ENCODE measurements at regions not wholly inside any gene's neighbourhood (a gene's known extent, or its start where the extent isn't known, plus 50 kb on each side); places are given as distances from the start of the nearest gene placed in this dataset.

GRCh38 chr10:107415446-107415845 is 250.9 kb upstream of the SORCS1 start:
- Mint-ChIP-seq H3K9me3 (no peaks in the 10 kb centered on the region), H3K4me3 (no peak overlapping the region)
- intact Hi-C loops (cut with micrococcal nuclease) = no loop called here

GRCh38 chr10:107413971-107414370 is 249.5 kb upstream of the SORCS1 start:
- intact Hi-C loops (cut with micrococcal nuclease) = no loop called here
- H3K4me3 Mint-ChIP-seq = no peak overlapping the region
- DNase-seq = no peak
- H3K4me1 Mint-ChIP-seq = no peaks in the 10 kb centered on the region
- no peak overlapping the region for H3K27ac Mint-ChIP-seq
- no peaks in the 10 kb centered on the region for H3K36me3 Mint-ChIP-seq (ENCODE audit: low read depth)
- H3K27me3 Mint-ChIP-seq = no peaks in the 10 kb centered on the region
- H3K9me3 Mint-ChIP-seq = no peaks in the 10 kb centered on the region

More at GRCh38 chr10:107415446-107415845, 250.9 kb upstream of the SORCS1 start:
- no peak overlapping the region for H3K27ac Mint-ChIP-seq
- DNase-seq = no peak
- H3K36me3 Mint-ChIP-seq (ENCODE audit: low read depth) = no peaks in the 10 kb centered on the region
- H3K4me1 Mint-ChIP-seq = no peaks in the 10 kb centered on the region
- H3K27me3 Mint-ChIP-seq = no peaks in the 10 kb centered on the region

- Mint-ChIP-seq H3K27ac (no peak overlapping the region), H3K9me3 (no peaks in the 10 kb centered on the region), H3K4me1 (no peaks in the 10 kb centered on the region), H3K27me3 (no peaks in the 10 kb centered on the region), H3K36me3 (ENCODE audit: low read depth) (no peaks in the 10 kb centered on the region), H3K4me3 (no peak overlapping the region)
- DNase-seq = no peak
- intact Hi-C loops (cut with micrococcal nuclease) = no loop called here
These were observed 245.0 kb upstream of the SORCS1 start for GRCh38 chr10:107409522-107409921.

GRCh38 chr10:107398115-107398514 is 233.6 kb upstream of the SORCS1 start:
- H3K9me3 Mint-ChIP-seq = peaks cover 4% of the 10 kb centered on the region
- H3K4me3 Mint-ChIP-seq = no peak overlapping the region
- DNase-seq = no peak
- intact Hi-C loops (cut with micrococcal nuclease) = no loop called here
- no peaks in the 10 kb centered on the region for H3K36me3 Mint-ChIP-seq (ENCODE audit: low read depth)
- no peak overlapping the region for H3K27ac Mint-ChIP-seq
- H3K27me3 Mint-ChIP-seq = no peaks in the 10 kb centered on the region
- H3K4me1 Mint-ChIP-seq = no peaks in the 10 kb centered on the region

DNA sequence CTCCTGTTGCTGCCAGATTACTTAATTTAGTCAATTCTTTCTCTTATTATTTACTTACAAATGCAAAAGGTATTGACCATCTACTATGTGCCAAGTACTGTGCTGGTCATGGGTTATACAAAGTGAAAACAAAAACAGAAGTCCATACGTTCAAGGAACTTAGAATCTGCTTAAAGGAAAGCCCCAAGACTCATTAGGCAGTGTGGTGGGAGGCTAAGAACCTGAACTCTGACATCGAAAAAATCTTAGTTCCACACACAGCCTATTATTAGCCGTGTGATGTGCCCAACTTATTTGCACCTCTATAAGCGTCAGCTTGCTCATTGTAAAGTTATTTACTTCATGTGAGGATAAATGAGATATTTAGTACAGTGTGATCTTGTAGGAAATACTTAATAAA is 227.4 kb upstream of the SORCS1 start:
- no peaks in the 10 kb centered on the region for H3K4me1 Mint-ChIP-seq

DNA sequence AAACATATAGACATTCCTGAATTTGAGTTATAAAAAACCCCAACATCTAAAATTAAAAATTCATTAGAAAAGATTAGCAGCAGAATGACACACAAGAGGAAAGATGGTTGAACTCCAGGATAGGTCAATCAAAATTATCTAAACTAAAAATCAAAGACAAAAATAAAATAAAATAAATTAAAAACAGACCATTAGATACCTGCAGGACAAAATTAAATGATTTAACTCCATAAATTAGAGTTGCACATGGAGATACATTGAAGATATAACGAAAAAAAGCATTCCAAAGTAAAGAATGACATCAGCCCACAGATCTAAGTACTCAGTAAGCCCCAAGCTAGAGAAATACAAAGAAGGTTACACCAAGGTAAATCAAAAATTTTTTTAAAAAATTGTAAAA is 226.1 kb upstream of the SORCS1 start:
- peaks cover 2% of the 10 kb centered on the region for H3K9me3 Mint-ChIP-seq
- H3K27ac Mint-ChIP-seq = no peak overlapping the region
- no peaks in the 10 kb centered on the region for H3K27me3 Mint-ChIP-seq
- no peak for DNase-seq
- no peaks in the 10 kb centered on the region for H3K4me1 Mint-ChIP-seq
- intact Hi-C loops (cut with micrococcal nuclease) = no loop called here
- no peak overlapping the region for H3K4me3 Mint-ChIP-seq
- H3K36me3 Mint-ChIP-seq (ENCODE audit: low read depth) = no peaks in the 10 kb centered on the region

More for the DNA sequence above, 227.4 kb upstream of the SORCS1 start:
- Mint-ChIP-seq H3K9me3 (peaks cover 3% of the 10 kb centered on the region), H3K27me3 (no peaks in the 10 kb centered on the region), H3K4me3 (no peak overlapping the region), H3K27ac (no peak overlapping the region), H3K36me3 (ENCODE audit: low read depth) (no peaks in the 10 kb centered on the region)
- intact Hi-C loops (cut with micrococcal nuclease) = no loop called here
- no peak for DNase-seq

DNA sequence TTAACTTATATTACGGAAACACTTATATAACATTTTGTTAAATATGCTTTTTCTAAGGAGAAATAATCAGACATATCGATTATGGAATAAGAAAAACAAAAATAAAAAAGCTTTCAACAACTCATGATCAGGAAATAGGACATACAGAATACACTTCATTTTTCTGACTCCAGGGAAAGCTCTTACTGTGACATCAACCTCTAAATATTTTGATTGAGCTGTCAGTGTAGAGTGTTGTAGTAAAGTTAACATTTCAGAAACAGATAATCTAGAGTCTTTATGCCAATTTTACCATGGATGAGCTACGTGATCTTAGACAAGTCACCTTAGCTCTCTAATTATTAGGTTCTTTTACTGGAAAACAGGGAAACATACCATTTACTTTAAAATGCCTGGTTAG is 218.9 kb upstream of the SORCS1 start:
- no peak for DNase-seq
- Mint-ChIP-seq H3K27me3 (no peaks in the 10 kb centered on the region), H3K9me3 (peaks cover 7% of the 10 kb centered on the region), H3K4me3 (no peak overlapping the region), H3K36me3 (ENCODE audit: low read depth) (no peaks in the 10 kb centered on the region), H3K4me1 (no peaks in the 10 kb centered on the region), H3K27ac (no peak overlapping the region)
- intact Hi-C loops (cut with micrococcal nuclease) = no loop called here

- no peak overlapping the region for H3K27ac Mint-ChIP-seq
- intact Hi-C loops (cut with micrococcal nuclease) = no loop called here
These were observed 215.1 kb upstream of the SORCS1 start for GRCh38 chr10:107379601-107380000.

GRCh38 chr10:107371801-107372200 is 207.3 kb upstream of the SORCS1 start:
- DNase-seq = no peak
- Mint-ChIP-seq H3K27me3 (no peaks in the 10 kb centered on the region), H3K4me1 (no peaks in the 10 kb centered on the region), H3K27ac (no peak overlapping the region), H3K4me3 (no peak overlapping the region), H3K9me3 (peaks cover 4% of the 10 kb centered on the region), H3K36me3 (ENCODE audit: low read depth) (no peaks in the 10 kb centered on the region)
- intact Hi-C loops (cut with micrococcal nuclease) = no loop called here

More at GRCh38 chr10:107379601-107380000, 215.1 kb upstream of the SORCS1 start:
- Mint-ChIP-seq H3K27me3 (no peaks in the 10 kb centered on the region), H3K9me3 (peaks cover 11% of the 10 kb centered on the region), H3K4me1 (no peaks in the 10 kb centered on the region), H3K36me3 (ENCODE audit: low read depth) (no peaks in the 10 kb centered on the region), H3K4me3 (no peak overlapping the region)
- no peak for DNase-seq

GRCh38 chr10:107364872-107365271 is 200.4 kb upstream of the SORCS1 start:
- no peaks in the 10 kb centered on the region for H3K36me3 Mint-ChIP-seq (ENCODE audit: low read depth)
- no peak overlapping the region for H3K27ac Mint-ChIP-seq
- H3K4me1 Mint-ChIP-seq = no peaks in the 10 kb centered on the region
- no peak overlapping the region for H3K4me3 Mint-ChIP-seq
- H3K27me3 Mint-ChIP-seq = no peaks in the 10 kb centered on the region
- no peaks in the 10 kb centered on the region for H3K9me3 Mint-ChIP-seq
- DNase-seq = no peak
- intact Hi-C loops (cut with micrococcal nuclease) = no loop called here

GRCh38 chr10:107362306-107362705 is 197.8 kb upstream of the SORCS1 start:
- no peak overlapping the region for H3K4me3 Mint-ChIP-seq
- H3K27ac Mint-ChIP-seq = no peak overlapping the region
- DNase-seq = no peak
- H3K9me3 Mint-ChIP-seq = no peaks in the 10 kb centered on the region
- no peaks in the 10 kb centered on the region for H3K27me3 Mint-ChIP-seq
- intact Hi-C loops (cut with micrococcal nuclease) = no loop called here
- no peaks in the 10 kb centered on the region for H3K4me1 Mint-ChIP-seq
- no peaks in the 10 kb centered on the region for H3K36me3 Mint-ChIP-seq (ENCODE audit: low read depth)

DNA sequence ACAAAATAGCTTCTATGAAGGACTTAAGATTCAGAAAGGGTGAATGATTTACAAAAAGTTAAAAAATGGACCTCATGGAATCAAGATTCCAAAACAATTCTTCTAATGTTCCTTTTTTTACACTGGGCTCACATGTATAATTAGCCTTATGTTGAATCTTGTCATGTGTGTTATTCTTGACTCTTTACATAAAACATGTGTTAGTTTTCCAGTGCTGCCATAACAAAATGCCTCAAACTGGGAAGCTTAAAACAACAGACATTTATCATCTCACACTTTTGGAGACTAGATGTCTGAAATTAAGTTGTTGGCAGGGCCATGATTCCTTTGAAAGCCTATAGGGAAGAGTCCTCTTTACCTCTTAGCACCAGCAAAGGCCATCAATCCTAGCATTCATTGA is 192.5 kb upstream of the SORCS1 start:
- H3K36me3 Mint-ChIP-seq (ENCODE audit: low read depth) = no peaks in the 10 kb centered on the region
- H3K27ac Mint-ChIP-seq = no peak overlapping the region
- H3K27me3 Mint-ChIP-seq = no peaks in the 10 kb centered on the region
- H3K4me3 Mint-ChIP-seq = no peak overlapping the region
- no peaks in the 10 kb centered on the region for H3K9me3 Mint-ChIP-seq
- DNase-seq = no peak
- intact Hi-C loops (cut with micrococcal nuclease) = no loop called here
- H3K4me1 Mint-ChIP-seq = no peaks in the 10 kb centered on the region

DNA sequence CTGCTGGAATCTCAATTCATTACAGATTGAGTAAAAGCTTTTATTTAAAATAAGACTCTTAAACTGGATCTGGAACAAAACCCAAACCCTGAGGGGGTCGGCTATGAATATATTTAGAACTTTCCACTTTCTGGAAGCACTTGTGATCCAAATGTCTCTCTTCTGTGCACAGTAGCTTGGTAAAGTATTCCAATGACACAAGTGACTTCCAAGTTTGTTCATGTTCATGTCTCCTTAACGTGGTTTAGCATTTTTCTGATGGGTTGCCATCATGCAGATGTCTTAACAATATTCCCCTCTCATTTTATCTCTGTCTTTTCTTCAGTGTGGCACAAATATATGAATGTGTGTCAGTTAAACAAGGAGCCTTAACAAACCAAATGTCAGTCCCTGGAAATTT is 191.9 kb upstream of the SORCS1 start:
- DNase-seq = no peak
- Mint-ChIP-seq H3K4me1 (no peaks in the 10 kb centered on the region), H3K9me3 (no peaks in the 10 kb centered on the region), H3K27me3 (no peaks in the 10 kb centered on the region), H3K27ac (no peak overlapping the region), H3K4me3 (no peak overlapping the region), H3K36me3 (ENCODE audit: low read depth) (no peaks in the 10 kb centered on the region)
- intact Hi-C loops (cut with micrococcal nuclease) = no loop called here

GRCh38 chr10:107342711-107343110 is 178.2 kb upstream of the SORCS1 start:
- Mint-ChIP-seq H3K4me1 (no peaks in the 10 kb centered on the region), H3K27me3 (no peaks in the 10 kb centered on the region), H3K36me3 (ENCODE audit: low read depth) (no peaks in the 10 kb centered on the region), H3K9me3 (peaks cover 4% of the 10 kb centered on the region), H3K27ac (no peak overlapping the region), H3K4me3 (no peak overlapping the region)
- intact Hi-C loops (cut with micrococcal nuclease) = no loop called here
- DNase-seq = no peak

- no peaks in the 10 kb centered on the region for H3K4me1 Mint-ChIP-seq
- peaks cover 4% of the 10 kb centered on the region for H3K9me3 Mint-ChIP-seq
- H3K36me3 Mint-ChIP-seq (ENCODE audit: low read depth) = no peaks in the 10 kb centered on the region
- no peak overlapping the region for H3K4me3 Mint-ChIP-seq
- H3K27me3 Mint-ChIP-seq = no peaks in the 10 kb centered on the region
- H3K27ac Mint-ChIP-seq = no peak overlapping the region
- intact Hi-C loops (cut with micrococcal nuclease) = no loop called here
- no peak for DNase-seq
These were observed 176.8 kb upstream of the SORCS1 start for GRCh38 chr10:107341281-107341680.

Measured in activated CD4-positive, alpha-beta T cell treated with anti-CD3 and anti-CD28 coated beads, Interleukin-2, amount 10 ng/mL, durations not matched to agents 24 days and 14 days (primary cell).